ENCODE measurements at regions not wholly inside any gene's neighbourhood (a gene's known extent, or its start where the extent isn't known, plus 50 kb on each side); places are given as distances from the start of the nearest gene placed in this dataset.

DNA sequence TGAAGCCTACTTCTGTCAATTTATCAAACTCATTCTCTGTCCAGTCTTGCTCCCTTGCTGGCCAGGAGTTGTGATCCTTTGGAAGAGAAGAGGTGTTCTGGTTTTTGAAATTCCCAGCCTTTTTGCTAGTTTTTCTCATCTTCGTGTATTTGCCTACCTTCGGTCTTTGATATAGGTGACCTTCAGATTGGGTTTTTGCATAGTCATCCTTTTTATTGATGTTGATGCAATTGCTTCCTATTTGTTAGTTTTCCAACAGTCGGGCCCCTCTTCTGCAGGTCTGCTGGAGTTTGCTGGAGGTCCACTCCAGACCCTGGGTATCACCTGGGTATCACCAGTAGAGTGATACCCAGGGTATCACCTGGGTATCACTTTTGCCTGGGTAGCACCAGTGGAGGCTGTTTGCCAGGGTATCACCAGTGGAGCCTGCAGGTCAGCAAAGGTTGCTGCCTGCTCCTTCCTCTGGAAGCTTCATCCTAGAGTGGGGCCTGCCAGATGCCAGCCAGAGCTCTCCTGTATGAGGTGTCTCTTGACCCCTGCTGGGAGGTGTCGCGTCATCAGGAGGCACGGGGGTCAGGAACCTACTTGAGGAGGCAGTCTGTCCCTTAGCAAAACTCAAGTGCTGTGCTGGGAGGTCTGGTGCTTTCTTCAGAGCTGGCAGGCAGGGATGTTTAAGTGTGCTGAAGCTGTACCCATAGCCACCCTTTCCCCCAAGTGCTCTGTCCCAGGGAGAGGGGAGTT is 684.2 kb downstream of the PCDH18 start:
- TF ChIP-seq CTCF (IDR thresholded peaks at IDR 0.05) (no peak), POLR2A (IDR thresholded peaks at IDR 0.05) (no peak), POLR2AphosphoS5 (IDR thresholded peaks at IDR 0.05; ENCODE audit: insufficient read depth in 1 of 2, low read depth in 1 of 2) (no peak)

All from vagina (tissue), 2 donors.